Cardiac muscle cell (in vitro differentiated cells and primary cell): ENCODE measurements at regions not wholly inside any gene's neighbourhood (a gene's known extent, or its start where the extent isn't known, plus 50 kb on each side); places are given as distances from the start of the nearest gene placed in this dataset.

ENCODE experiments used
- DNase-seq, 2 donors: peaks; one replicate each; pipeline versions ENCODE4 v3.0.0 to v3.0.0-alpha.2; 2010 to 2017; ENCODE audit warnings: low read depth in 1 of 2, low spot score in 1 of 2
- H3K27ac ChIP-seq: fragments of 200-600 bp; sonication (generic); 2 replicates; pipeline ENCODE4 v1.5.1; 2016
- H3K27me3 ChIP-seq: fragments of 200-600 bp; sonication (generic); 2 replicates; pipeline ENCODE4 v1.6.0; 2016; ENCODE audit warnings: control low read depth
- H3K36me3 ChIP-seq: fragments of 200-600 bp; sonication (generic); 2 replicates; pipeline ENCODE4 v1.5.1; 2016; ENCODE audit warnings: control low read depth
- H3K4me1 ChIP-seq: fragments of 200-600 bp; sonication (generic); 2 replicates; pipeline ENCODE4 v1.8.1; 2017; ENCODE audit warnings: low read depth, mild to moderate bottlenecking, mixed run types
- H3K4me3 ChIP-seq: fragments of 200-600 bp; sonication (generic); 2 replicates; pipeline ENCODE4 v1.5.1; 2016; ENCODE audit warnings: mild to moderate bottlenecking
- H3K9me3 ChIP-seq: fragments of 200-600 bp; sonication (generic); 2 replicates; pipeline ENCODE4 v1.5.1; 2017; ENCODE audit warnings: low read depth, mild to moderate bottlenecking, control low read depth
- CTCF ChIP-seq: IDR thresholded peaks from 2 replicates; pipeline ENCODE4 v1.5.1; 2012; ENCODE audit warnings: low read depth, mild to moderate bottlenecking, low read length

DNA sequence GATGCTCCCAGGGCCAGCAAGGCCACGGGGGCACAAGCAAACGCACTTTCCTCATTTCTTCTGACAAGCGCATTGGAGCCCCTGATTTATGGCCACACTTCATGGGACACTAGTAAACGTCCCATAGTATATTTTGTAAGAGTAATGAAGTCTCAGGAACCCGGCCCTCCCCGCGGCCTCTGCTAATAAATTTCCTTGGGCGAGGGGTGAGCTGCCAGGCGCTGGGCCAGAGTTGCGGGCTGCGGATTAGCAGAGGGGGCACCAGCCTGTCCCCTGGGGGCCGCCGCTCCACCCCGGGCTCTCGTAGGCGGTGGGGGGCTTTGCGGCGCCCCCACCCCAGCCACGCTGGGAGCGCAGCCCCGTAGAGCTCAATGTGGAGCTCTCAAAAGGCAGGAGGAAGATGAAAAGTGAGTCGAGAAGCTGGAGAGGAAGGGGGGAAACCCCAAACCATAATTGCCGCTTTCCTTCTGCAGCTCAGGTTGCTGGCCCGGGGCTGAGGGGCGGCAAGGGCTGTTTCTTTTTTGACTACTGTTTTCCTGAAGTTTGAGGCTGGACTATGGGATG, 173.6 kb downstream of the CDC5L start:
- Histone ChIP-seq H3K27me3 (no peaks in the 10 kb centered on the region), H3K36me3 (no peaks in the 10 kb centered on the region), H3K27ac (no peak overlapping the region), H3K9me3 (no peaks in the 10 kb centered on the region), H3K4me1 (no peaks in the 10 kb centered on the region), H3K4me3 (no peak overlapping the region)
- TF ChIP-seq CTCF: no peak
- no peak for DNase-seq

- no peak for TF ChIP-seq CTCF
- H3K27ac ChIP-seq: no peak overlapping the region
Measured at GRCh38 chr6:44561832-44562665, 174.5 kb downstream of the CDC5L start.

GRCh38 chr6:44563397-44563796, 175.9 kb downstream of the CDC5L start:
- Histone ChIP-seq H3K27me3 (no peaks in the 10 kb centered on the region), H3K36me3 (no peaks in the 10 kb centered on the region), H3K9me3 (no peaks in the 10 kb centered on the region), H3K4me1 (no peaks in the 10 kb centered on the region), H3K27ac (no peak overlapping the region), H3K4me3 (no peak overlapping the region)
- TF ChIP-seq CTCF: no peak
- peak in 1 of 2 donors; percentile 53 for DNase-seq

More at GRCh38 chr6:44561832-44562665, 174.5 kb downstream of the CDC5L start:
- Histone ChIP-seq H3K9me3 (no peaks in the 10 kb centered on the region), H3K36me3 (no peaks in the 10 kb centered on the region), H3K4me3 (no peak overlapping the region), H3K27me3 (no peaks in the 10 kb centered on the region), H3K4me1 (no peaks in the 10 kb centered on the region)
- DNase-seq: no peak

- Histone ChIP-seq H3K4me3 (no peak overlapping the region), H3K27me3 (no peaks in the 10 kb centered on the region), H3K36me3 (no peaks in the 10 kb centered on the region), H3K27ac (no peak overlapping the region), H3K9me3 (no peaks in the 10 kb centered on the region), H3K4me1 (no peaks in the 10 kb centered on the region)
- DNase-seq: no peak
- TF ChIP-seq CTCF: no peak
Measured at GRCh38 chr6:44564906-44565524, 177.5 kb downstream of the CDC5L start.

DNA sequence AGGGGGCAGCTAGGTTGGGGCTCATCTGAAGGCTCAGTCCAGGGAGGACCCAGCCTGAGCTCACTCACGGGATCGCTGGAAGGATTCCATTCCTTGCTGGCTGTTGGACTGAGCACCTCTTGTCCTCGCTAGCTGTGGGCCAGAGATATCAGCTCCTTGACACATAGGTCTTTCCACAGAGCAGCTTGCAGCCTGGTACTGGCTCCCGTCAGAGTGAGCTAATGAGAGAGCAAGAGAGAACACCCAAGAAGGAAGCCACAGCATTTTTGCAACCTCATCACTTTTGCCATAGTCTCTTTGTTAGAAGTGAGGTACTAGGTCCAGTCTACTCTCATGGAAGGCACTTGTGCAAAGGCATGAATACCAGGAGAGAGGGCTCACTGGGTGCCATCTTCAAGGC, 179.9 kb downstream of the CDC5L start:
- no peak overlapping the region for H3K27ac ChIP-seq
- H3K4me1 ChIP-seq: no peaks in the 10 kb centered on the region
- no peak for TF ChIP-seq CTCF
- peak in 1 of 2 donors; percentile 76 for DNase-seq
- H3K36me3 ChIP-seq: no peaks in the 10 kb centered on the region
- no peaks in the 10 kb centered on the region for H3K27me3 ChIP-seq
- no peaks in the 10 kb centered on the region for H3K9me3 ChIP-seq
- H3K4me3 ChIP-seq: no peak overlapping the region
